HG03460 (cell line): ENCODE measurements at regions not wholly inside any gene's neighbourhood (a gene's known extent, or its start where the extent isn't known, plus 50 kb on each side); places are given as distances from the start of the nearest gene placed in this dataset.

ENCODE experiments used
- ATAC-seq: cut with Tn5 transposase; IDR thresholded peaks from one replicate; pipeline ENCODE4 v1.9.1; 2021; ENCODE audit not compliant: unreplicated experiment

- ATAC-seq, result no peak
Measured at GRCh38 chr5:158079097-158079496, 220.2 kb upstream of the CLINT1 start.

GRCh38 chr5:158074992-158075769, 216.2 kb upstream of the CLINT1 start:
- ATAC-seq, result no peak

- ATAC-seq, result no peak
Measured at GRCh38 chr5:158074597-158074991, 215.6 kb upstream of the CLINT1 start.

- ATAC-seq, result no peak
Measured at GRCh38 chr5:158070859-158071258, 211.9 kb upstream of the CLINT1 start.

GRCh38 chr5:158069838-158070237, 210.9 kb upstream of the CLINT1 start:
- ATAC-seq, result no peak

- no peak for ATAC-seq
Measured at GRCh38 chr5:158068964-158069363, 210.0 kb upstream of the CLINT1 start.

- ATAC-seq, result no peak
Measured at GRCh38 chr5:158066076-158066475, 207.1 kb upstream of the CLINT1 start.

- ATAC-seq, result no peak
Measured at GRCh38 chr5:158064334-158065123, 205.6 kb upstream of the CLINT1 start.

GRCh38 chr5:158063052-158063451, 204.1 kb upstream of the CLINT1 start:
- ATAC-seq, result no peak

- ATAC-seq, result no peak
Measured at GRCh38 chr5:158061451-158061850, 202.5 kb upstream of the CLINT1 start.

GRCh38 chr5:158060212-158060611, 201.3 kb upstream of the CLINT1 start:
- ATAC-seq, result no peak

GRCh38 chr5:158058208-158059120, 199.5 kb upstream of the CLINT1 start:
- no peak for ATAC-seq

- no peak for ATAC-seq
Measured at GRCh38 chr5:158056130-158056825, 197.3 kb upstream of the CLINT1 start.

- ATAC-seq, result no peak
Measured at GRCh38 chr5:158055111-158055501, 196.2 kb upstream of the CLINT1 start.

GRCh38 chr5:158054223-158055110, 195.5 kb upstream of the CLINT1 start:
- ATAC-seq, result no peak

- no peak for ATAC-seq
Measured at GRCh38 chr5:158051036-158051435, 192.1 kb upstream of the CLINT1 start.

- no peak for ATAC-seq
Measured at GRCh38 chr5:158050421-158050820, 191.5 kb upstream of the CLINT1 start.

- no peak for ATAC-seq
Measured at GRCh38 chr5:158049459-158049858, 190.5 kb upstream of the CLINT1 start.

- no peak for ATAC-seq
Measured at GRCh38 chr5:158045696-158046095, 186.8 kb upstream of the CLINT1 start.

- no peak for ATAC-seq
Measured at GRCh38 chr5:158039911-158040347, 181.0 kb upstream of the CLINT1 start.
